Suprapubic skin (tissue), 4 donors: ENCODE measurements at regions not wholly inside any gene's neighbourhood (a gene's known extent, or its start where the extent isn't known, plus 50 kb on each side); places are given as distances from the start of the nearest gene placed in this dataset.

Experiments
- DNase-seq, 2 donors: peaks; one replicate each; pipeline ENCODE4 v3.0.0-alpha.2; 2019; ENCODE audit warnings: low spot score in 2 of 2
- H3K27ac ChIP-seq: fragments of 200-600 bp; sonication (generic); one replicate; pipeline ENCODE4 v1.5.1; 2019
- H3K27me3 ChIP-seq: fragments of 200-600 bp; sonication (generic); one replicate; pipeline ENCODE4 v1.5.1; 2019
- H3K36me3 ChIP-seq: fragments of 200-600 bp; sonication (generic); one replicate; pipeline ENCODE4 v1.5.1; 2019
- H3K4me1 ChIP-seq: fragments of 200-600 bp; sonication (generic); one replicate; pipeline ENCODE4 v1.5.1; 2019
- H3K4me3 ChIP-seq: fragments of 200-600 bp; sonication (generic); one replicate; pipeline ENCODE4 v1.5.1; 2019; ENCODE audit warnings: mild to moderate bottlenecking
- H3K9me3 ChIP-seq: fragments of 200-600 bp; sonication (generic); one replicate; pipeline ENCODE4 v1.5.1; 2019
- EP300 ChIP-seq: sonication (generic); formaldehyde crosslinking; IDR thresholded peaks from one replicate; pipeline ENCODE4 v1.6.1; 2017; ENCODE audit warnings: antibody characterized with exemption
- POLR2A ChIP-seq, 2 donors: fragments of 450-650 bp; IDR thresholded peaks; one replicate each; pipeline ENCODE4 v1.6.1; 2017; ENCODE audit warnings: antibody characterized with exemption in 2 of 2, mild to moderate bottlenecking in 2 of 2, moderate library complexity in 2 of 2
- POLR2AphosphoS5 ChIP-seq, 3 donors: sonication (generic); formaldehyde crosslinking; IDR thresholded peaks; one replicate each; pipeline ENCODE4 v1.6.1; 2017; ENCODE audit warnings: antibody characterized with exemption in 3 of 3
- WGBS: methylation state at CpG from one replicate; pipeline ENCODE4 v1.1.5; 2018; 5-methylcytosine and 5-hydroxymethylcytosine counted together
- TF ChIP-seq, protein P1 (sequence below), 2 donors: fragments of 200-600 bp in 1 of 2; fragments of 450-650 bp in 1 of 2; sonication (generic) in 1 of 2; IDR thresholded peaks; one replicate each; pipeline ENCODE4 v1.5.1; 2016 to 2019; ENCODE audit warnings: antibody characterized with exemption in 2 of 2, mild to moderate bottlenecking in 1 of 2, moderate library complexity in 1 of 2

DNA sequence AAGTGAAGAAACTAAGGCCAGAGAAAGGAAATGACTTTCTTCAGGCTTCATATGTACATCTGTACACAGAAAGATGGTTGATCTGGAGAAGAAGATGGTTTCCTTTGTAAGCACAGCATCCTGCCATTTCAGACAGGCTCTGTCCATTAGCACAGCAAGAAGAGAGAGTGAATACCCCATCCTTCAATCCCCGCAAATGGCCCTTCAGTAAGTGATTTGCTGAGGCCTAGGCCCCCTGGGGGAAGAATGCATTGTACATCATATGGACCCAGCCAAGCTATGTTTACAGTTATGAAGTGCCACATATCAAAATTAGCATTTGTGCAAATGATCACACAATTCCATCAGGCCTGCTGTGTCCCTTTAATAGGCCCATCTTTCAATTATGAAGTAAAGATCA is 657.4 kb downstream of the BRINP1 start:
- Histone ChIP-seq H3K4me1 (no peaks in the 10 kb centered on the region), H3K27ac (no peak overlapping the region), H3K9me3 (no peaks in the 10 kb centered on the region), H3K36me3 (no peaks in the 10 kb centered on the region), H3K4me3 (no peak overlapping the region), H3K27me3 (no peaks in the 10 kb centered on the region)
- TF ChIP-seq POLR2A (IDR thresholded peaks at IDR 0.05) (no peak), EP300 (no peak), POLR2AphosphoS5 (IDR thresholded peaks at IDR 0.05) (no peak)
- TF ChIP-seq, protein P1, sequence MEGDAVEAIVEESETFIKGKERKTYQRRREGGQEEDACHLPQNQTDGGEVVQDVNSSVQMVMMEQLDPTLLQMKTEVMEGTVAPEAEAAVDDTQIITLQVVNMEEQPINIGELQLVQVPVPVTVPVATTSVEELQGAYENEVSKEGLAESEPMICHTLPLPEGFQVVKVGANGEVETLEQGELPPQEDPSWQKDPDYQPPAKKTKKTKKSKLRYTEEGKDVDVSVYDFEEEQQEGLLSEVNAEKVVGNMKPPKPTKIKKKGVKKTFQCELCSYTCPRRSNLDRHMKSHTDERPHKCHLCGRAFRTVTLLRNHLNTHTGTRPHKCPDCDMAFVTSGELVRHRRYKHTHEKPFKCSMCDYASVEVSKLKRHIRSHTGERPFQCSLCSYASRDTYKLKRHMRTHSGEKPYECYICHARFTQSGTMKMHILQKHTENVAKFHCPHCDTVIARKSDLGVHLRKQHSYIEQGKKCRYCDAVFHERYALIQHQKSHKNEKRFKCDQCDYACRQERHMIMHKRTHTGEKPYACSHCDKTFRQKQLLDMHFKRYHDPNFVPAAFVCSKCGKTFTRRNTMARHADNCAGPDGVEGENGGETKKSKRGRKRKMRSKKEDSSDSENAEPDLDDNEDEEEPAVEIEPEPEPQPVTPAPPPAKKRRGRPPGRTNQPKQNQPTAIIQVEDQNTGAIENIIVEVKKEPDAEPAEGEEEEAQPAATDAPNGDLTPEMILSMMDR (IDR thresholded peaks at IDR 0.05) = no peak
- DNase-seq = no peak
- WGBS = 89% methylated on average over 1 of the region's 1 CpG

DNA sequence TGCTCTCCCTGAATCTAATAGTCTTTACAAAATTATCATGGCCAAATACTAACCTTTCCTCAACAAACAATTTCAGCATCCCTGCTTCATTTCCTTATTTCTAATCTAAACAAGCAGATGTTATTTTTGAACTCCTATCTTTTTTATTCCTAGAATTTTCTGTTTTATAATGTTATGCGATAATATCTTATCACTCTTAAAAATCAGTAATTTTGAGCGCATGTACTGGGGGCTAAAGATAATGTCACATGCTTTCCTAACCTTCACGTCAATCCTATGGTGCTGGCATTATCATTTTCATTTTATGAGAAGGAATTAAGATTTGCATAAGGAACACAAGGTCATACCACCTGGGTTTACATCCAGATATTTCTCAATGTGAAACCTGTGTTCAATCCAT is 648.0 kb downstream of the BRINP1 start:
- no peak for TF ChIP-seq POLR2A (IDR thresholded peaks at IDR 0.05)
- no peak for TF ChIP-seq POLR2AphosphoS5 (IDR thresholded peaks at IDR 0.05)
- TF ChIP-seq, protein P1 (IDR thresholded peaks at IDR 0.05) = no peak
- no peak for TF ChIP-seq EP300
- Histone ChIP-seq H3K27me3 (no peaks in the 10 kb centered on the region), H3K4me1 (no peaks in the 10 kb centered on the region), H3K4me3 (no peak overlapping the region), H3K27ac (no peak overlapping the region), H3K36me3 (no peaks in the 10 kb centered on the region), H3K9me3 (peaks cover 3% of the 10 kb centered on the region)
- 59% methylated on average over 3 of the region's 3 CpGs for WGBS
- DNase-seq = no peak

DNA sequence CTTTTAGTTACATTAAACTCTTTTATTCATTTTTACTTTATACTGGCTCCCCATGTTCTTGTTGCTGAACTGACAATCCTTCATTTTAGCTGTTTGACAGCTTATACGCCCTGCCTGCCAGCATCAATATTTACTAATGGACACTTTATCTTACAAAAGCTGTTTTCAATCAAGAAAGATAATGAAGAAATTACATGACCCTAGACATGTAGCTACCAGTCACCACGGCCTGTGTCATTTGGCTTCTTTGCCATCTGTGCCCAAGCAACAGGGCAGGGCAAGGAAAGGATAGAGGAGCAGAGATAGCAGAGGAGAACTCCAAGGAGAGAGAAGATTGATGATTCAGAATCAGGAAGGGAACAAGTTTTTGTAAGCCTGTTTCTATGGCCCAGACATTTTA is 647.3 kb downstream of the BRINP1 start:
- WGBS = 57% methylated on average over 2 of the region's 2 CpGs
- no peaks in the 10 kb centered on the region for H3K4me1 ChIP-seq
- no peak overlapping the region for H3K27ac ChIP-seq
- H3K36me3 ChIP-seq = no peaks in the 10 kb centered on the region
- no peak overlapping the region for H3K4me3 ChIP-seq
- TF ChIP-seq, protein P1 (IDR thresholded peaks at IDR 0.05) = no peak
- TF ChIP-seq POLR2AphosphoS5 (IDR thresholded peaks at IDR 0.05) (no peak), EP300 (no peak), POLR2A (IDR thresholded peaks at IDR 0.05) (no peak)
- no peak for DNase-seq
- no peaks in the 10 kb centered on the region for H3K27me3 ChIP-seq
- peaks cover 3% of the 10 kb centered on the region for H3K9me3 ChIP-seq

DNA sequence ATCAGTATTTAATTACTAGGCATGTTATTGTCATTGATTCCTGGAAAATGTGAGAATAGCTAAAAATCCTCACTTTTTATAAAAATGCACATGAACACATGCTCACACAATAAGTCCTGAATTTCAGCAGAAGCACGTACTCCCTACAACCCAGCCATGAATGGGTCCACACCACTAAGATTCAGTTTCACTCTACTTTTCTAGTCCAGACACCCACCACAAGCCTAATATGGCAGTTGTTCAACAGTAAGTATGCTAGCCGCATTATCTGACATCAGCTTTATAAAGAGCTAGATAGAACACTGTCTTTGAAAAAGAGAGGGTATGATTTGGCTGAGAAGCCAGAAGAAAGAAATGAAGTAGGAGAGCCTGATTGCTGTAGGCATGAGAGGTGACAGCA is 639.3 kb downstream of the BRINP1 start:
- no peaks in the 10 kb centered on the region for H3K27me3 ChIP-seq
- WGBS = 88% methylated on average over 2 of the region's 2 CpGs

DNA sequence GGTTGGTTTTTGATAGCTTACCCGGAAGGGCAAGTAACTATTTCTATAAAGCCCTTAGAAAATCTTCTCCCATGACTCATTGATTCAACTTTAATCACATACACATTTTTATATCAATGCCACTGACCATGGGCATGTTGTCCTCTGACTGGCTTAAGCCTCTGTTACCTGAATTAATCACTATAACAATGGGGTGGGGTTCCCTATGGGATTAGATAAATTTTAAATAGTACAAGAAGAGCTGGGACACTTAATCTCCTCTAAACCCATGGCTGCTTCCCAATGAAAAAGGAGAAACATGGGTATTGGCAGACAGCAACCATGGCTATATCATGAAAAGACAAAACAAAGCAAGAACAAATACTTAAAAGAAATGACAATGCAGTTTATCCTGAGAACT is 636.2 kb downstream of the BRINP1 start:
- Histone ChIP-seq H3K4me1 (no peaks in the 10 kb centered on the region), H3K9me3 (peaks cover 8% of the 10 kb centered on the region), H3K27ac (no peak overlapping the region), H3K27me3 (no peaks in the 10 kb centered on the region), H3K36me3 (no peaks in the 10 kb centered on the region), H3K4me3 (no peak overlapping the region)
- 0% methylated on average over 1 of the region's 1 CpG for WGBS
- no peak for DNase-seq
- TF ChIP-seq EP300 = no peak
- TF ChIP-seq POLR2AphosphoS5 (IDR thresholded peaks at IDR 0.05) = no peak
- TF ChIP-seq, protein P1 (IDR thresholded peaks at IDR 0.05) = no peak
- TF ChIP-seq POLR2A (IDR thresholded peaks at IDR 0.05) = no peak

More for the DNA sequence above, 639.3 kb downstream of the BRINP1 start:
- H3K27ac ChIP-seq = no peak overlapping the region
- DNase-seq = no peak
- no peak overlapping the region for H3K4me3 ChIP-seq
- H3K36me3 ChIP-seq = no peaks in the 10 kb centered on the region
- H3K4me1 ChIP-seq = no peaks in the 10 kb centered on the region
- H3K9me3 ChIP-seq = no peaks in the 10 kb centered on the region
- TF ChIP-seq, protein P1 (IDR thresholded peaks at IDR 0.05) = no peak
- TF ChIP-seq EP300 (no peak), POLR2AphosphoS5 (IDR thresholded peaks at IDR 0.05) (no peak), POLR2A (IDR thresholded peaks at IDR 0.05) (no peak)
